ENCODE measurements at regions not wholly inside any gene's neighbourhood (a gene's known extent, or its start where the extent isn't known, plus 50 kb on each side); places are given as distances from the start of the nearest gene placed in this dataset.

GRCh38 chr2:126381091-126381490, 274.9 kb upstream of the GYPC start:
- no peak overlapping the region for H3K27ac ChIP-seq (ENCODE audit: low read length)
- H3K9ac ChIP-seq (ENCODE audit: low read length) = no peak overlapping the region
- H3K27me3 ChIP-seq (ENCODE audit: low read depth, low read length) = no peaks in the 10 kb centered on the region
- no peak overlapping the region for H3K4me3 ChIP-seq (ENCODE audit: low read length)
- no peak overlapping the region for H3K4me2 ChIP-seq (ENCODE audit: low read length)
- H3K9me3 ChIP-seq (ENCODE audit: insufficient read depth, low read length) = 0 out of 2 replicates have a peak, but pooled peaks cover under 1% of the 10 kb centered on the region
- H2AFZ ChIP-seq (ENCODE audit: low read depth, low read length) = no peak overlapping the region
- no peaks in the 10 kb centered on the region for H3K36me3 ChIP-seq (replicated peaks; ENCODE audit: low read depth, low read length)
- H3K4me1 ChIP-seq (ENCODE audit: low read length) = no peaks in the 10 kb centered on the region
- no peaks in the 10 kb centered on the region for H3K79me2 ChIP-seq (ENCODE audit: low read length)
- TF ChIP-seq, protein P1, sequence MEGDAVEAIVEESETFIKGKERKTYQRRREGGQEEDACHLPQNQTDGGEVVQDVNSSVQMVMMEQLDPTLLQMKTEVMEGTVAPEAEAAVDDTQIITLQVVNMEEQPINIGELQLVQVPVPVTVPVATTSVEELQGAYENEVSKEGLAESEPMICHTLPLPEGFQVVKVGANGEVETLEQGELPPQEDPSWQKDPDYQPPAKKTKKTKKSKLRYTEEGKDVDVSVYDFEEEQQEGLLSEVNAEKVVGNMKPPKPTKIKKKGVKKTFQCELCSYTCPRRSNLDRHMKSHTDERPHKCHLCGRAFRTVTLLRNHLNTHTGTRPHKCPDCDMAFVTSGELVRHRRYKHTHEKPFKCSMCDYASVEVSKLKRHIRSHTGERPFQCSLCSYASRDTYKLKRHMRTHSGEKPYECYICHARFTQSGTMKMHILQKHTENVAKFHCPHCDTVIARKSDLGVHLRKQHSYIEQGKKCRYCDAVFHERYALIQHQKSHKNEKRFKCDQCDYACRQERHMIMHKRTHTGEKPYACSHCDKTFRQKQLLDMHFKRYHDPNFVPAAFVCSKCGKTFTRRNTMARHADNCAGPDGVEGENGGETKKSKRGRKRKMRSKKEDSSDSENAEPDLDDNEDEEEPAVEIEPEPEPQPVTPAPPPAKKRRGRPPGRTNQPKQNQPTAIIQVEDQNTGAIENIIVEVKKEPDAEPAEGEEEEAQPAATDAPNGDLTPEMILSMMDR (IDR thresholded peaks at IDR 0.05; ENCODE audit: low read depth, low read length) = no peak
- TF ChIP-seq EZH2phosphoT487 (IDR thresholded peaks at IDR 0.05; ENCODE audit: low read depth) = no peak
- H4K20me1 ChIP-seq (ENCODE audit: insufficient read depth, low read length) = no peaks in the 10 kb centered on the region

DNA sequence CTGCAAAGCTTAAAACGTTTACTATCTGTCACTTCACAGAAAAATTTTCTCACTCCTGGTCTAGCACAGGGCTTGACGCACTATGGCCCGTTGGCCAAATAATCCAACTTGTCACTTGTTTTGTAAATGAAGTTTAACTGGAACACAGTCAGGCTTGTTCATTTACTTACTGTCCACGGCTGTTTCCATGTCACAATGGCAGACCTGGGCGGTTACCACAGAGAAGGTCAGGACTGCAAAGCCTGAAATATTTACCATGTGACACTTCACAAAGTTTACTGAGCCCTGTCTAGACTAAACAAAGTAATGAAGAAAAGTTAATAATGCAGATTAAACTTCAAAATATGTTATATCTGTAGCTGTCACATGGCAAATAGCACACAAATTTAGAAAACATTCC, 273.0 kb upstream of the GYPC start:
- H2AFZ ChIP-seq (ENCODE audit: low read depth, low read length) = no peak overlapping the region
- TF ChIP-seq EZH2phosphoT487 (IDR thresholded peaks at IDR 0.05; ENCODE audit: low read depth) = no peak
- TF ChIP-seq, protein P1 (IDR thresholded peaks at IDR 0.05; ENCODE audit: low read depth, low read length) = no peak
- H4K20me1 ChIP-seq (ENCODE audit: insufficient read depth, low read length) = no peaks in the 10 kb centered on the region
- no peaks in the 10 kb centered on the region for H3K4me1 ChIP-seq (ENCODE audit: low read length)
- H3K36me3 ChIP-seq (replicated peaks; ENCODE audit: low read depth, low read length) = no peaks in the 10 kb centered on the region
- H3K9me3 ChIP-seq (ENCODE audit: insufficient read depth, low read length) = 0 out of 2 replicates have a peak, but pooled peaks cover 10% of the 10 kb centered on the region
- H3K27me3 ChIP-seq (ENCODE audit: low read depth, low read length) = no peaks in the 10 kb centered on the region
- no peak overlapping the region for H3K4me3 ChIP-seq (ENCODE audit: low read length)
- no peaks in the 10 kb centered on the region for H3K79me2 ChIP-seq (ENCODE audit: low read length)
- no peak overlapping the region for H3K9ac ChIP-seq (ENCODE audit: low read length)
- H3K27ac ChIP-seq (ENCODE audit: low read length) = no peak overlapping the region
- H3K4me2 ChIP-seq (ENCODE audit: low read length) = no peak overlapping the region

- Histone ChIP-seq H3K4me2 (ENCODE audit: low read length) (no peak overlapping the region), H3K9me3 (ENCODE audit: insufficient read depth, low read length) (0 out of 2 replicates have a peak, but pooled peaks cover 10% of the 10 kb centered on the region), H4K20me1 (ENCODE audit: insufficient read depth, low read length) (no peaks in the 10 kb centered on the region), H3K79me2 (ENCODE audit: low read length) (no peaks in the 10 kb centered on the region), H3K27me3 (ENCODE audit: low read depth, low read length) (no peaks in the 10 kb centered on the region), H3K9ac (ENCODE audit: low read length) (no peak overlapping the region), H3K4me3 (ENCODE audit: low read length) (no peak overlapping the region), H3K4me1 (ENCODE audit: low read length) (no peaks in the 10 kb centered on the region), H2AFZ (ENCODE audit: low read depth, low read length) (no peak overlapping the region), H3K36me3 (replicated peaks; ENCODE audit: low read depth, low read length) (no peaks in the 10 kb centered on the region), H3K27ac (ENCODE audit: low read length) (no peak overlapping the region)
- no peak for TF ChIP-seq EZH2phosphoT487 (IDR thresholded peaks at IDR 0.05; ENCODE audit: low read depth)
- TF ChIP-seq, protein P1 (IDR thresholded peaks at IDR 0.05; ENCODE audit: low read depth, low read length) = no peak
These were observed 272.2 kb upstream of the GYPC start for GRCh38 chr2:126383800-126384199.

DNA sequence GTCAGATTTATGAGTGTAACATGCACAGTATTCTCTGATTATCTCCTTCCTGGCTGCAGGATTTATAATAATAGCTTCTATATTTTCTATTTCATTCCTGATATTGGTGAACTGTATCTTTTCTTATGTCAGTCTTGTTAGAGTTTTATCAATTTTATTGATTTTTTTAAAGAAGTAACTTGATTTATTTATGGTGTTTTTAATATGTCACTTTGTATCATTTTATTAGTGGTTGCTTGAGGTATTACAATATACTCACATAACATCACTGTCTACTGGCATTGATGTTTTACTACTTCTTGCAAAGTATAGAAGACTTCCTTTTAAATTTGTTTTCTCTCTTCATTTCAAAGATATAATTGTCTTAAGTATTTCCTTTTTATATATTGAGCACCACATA, 270.5 kb upstream of the GYPC start:
- Histone ChIP-seq H3K79me2 (ENCODE audit: low read length) (no peaks in the 10 kb centered on the region), H3K9me3 (ENCODE audit: insufficient read depth, low read length) (0 out of 2 replicates have a peak, but pooled peaks cover 10% of the 10 kb centered on the region), H2AFZ (ENCODE audit: low read depth, low read length) (no peak overlapping the region), H3K9ac (ENCODE audit: low read length) (no peak overlapping the region), H3K4me2 (ENCODE audit: low read length) (no peak overlapping the region), H3K27me3 (ENCODE audit: low read depth, low read length) (no peaks in the 10 kb centered on the region), H3K36me3 (replicated peaks; ENCODE audit: low read depth, low read length) (no peaks in the 10 kb centered on the region), H3K4me3 (ENCODE audit: low read length) (no peak overlapping the region), H3K27ac (ENCODE audit: low read length) (no peak overlapping the region), H3K4me1 (ENCODE audit: low read length) (no peaks in the 10 kb centered on the region), H4K20me1 (ENCODE audit: insufficient read depth, low read length) (no peaks in the 10 kb centered on the region)
- TF ChIP-seq, protein P1 (IDR thresholded peaks at IDR 0.05; ENCODE audit: low read depth, low read length) = no peak
- no peak for TF ChIP-seq EZH2phosphoT487 (IDR thresholded peaks at IDR 0.05; ENCODE audit: low read depth)
